HepG2 (cell line): ENCODE measurements at regions not wholly inside any gene's neighbourhood (a gene's known extent, or its start where the extent isn't known, plus 50 kb on each side); places are given as distances from the start of the nearest gene placed in this dataset.

ENCODE experiments used
- AGO1 ChIP-seq: fragments of 200-400 bp; formaldehyde crosslinking; IDR thresholded peaks from 2 replicates; pipeline ENCODE4 v1.6.1; 2017; ENCODE audit warnings: mild to moderate bottlenecking, low read depth, low read length, moderate library complexity; ENCODE audit not compliant: poor library complexity, severe bottlenecking
- ERF ChIP-seq: IDR thresholded peaks from 2 replicates; pipeline ENCODE4 v1.6.1; 2018; ENCODE audit warnings: missing biosample characterization, missing genetic modification reagents
- MAFF ChIP-seq: IDR thresholded peaks from 2 replicates; pipeline ENCODE4 v1.6.1; 2011; ENCODE audit warnings: low read depth, low read length, improper control_type of control experiment
- NR2C2 ChIP-seq: sonication (generic); formaldehyde crosslinking; IDR thresholded peaks from 2 replicates; pipeline ENCODE4 v1.4.0; 2020; ENCODE audit warnings: missing genetic modification reagents, mild to moderate bottlenecking, moderate library complexity, borderline replicate concordance
- TRIM24 ChIP-seq: sonication (generic); formaldehyde crosslinking; IDR thresholded peaks from 2 replicates; pipeline ENCODE4 v1.8.0; 2022; ENCODE audit warnings: mild to moderate bottlenecking, missing genetic modification reagents
- ZFP36L2 ChIP-seq: sonication (generic); formaldehyde crosslinking; IDR thresholded peaks from 2 replicates; pipeline ENCODE4 v1.4.0; 2020; ENCODE audit warnings: missing genetic modification reagents
- ZNF556 ChIP-seq: sonication (generic); formaldehyde crosslinking; IDR thresholded peaks from 2 replicates; pipeline ENCODE4 v1.4.0; 2020; ENCODE audit warnings: mild to moderate bottlenecking, missing genetic modification reagents, borderline replicate concordance
- ZNF557 ChIP-seq: sonication (generic); formaldehyde crosslinking; IDR thresholded peaks from 2 replicates; pipeline ENCODE4 v1.4.0; 2020; ENCODE audit warnings: missing genetic modification reagents
- ZNF850 ChIP-seq: sonication (generic); formaldehyde crosslinking; conservative IDR thresholded peaks from 2 replicates; pipeline ENCODE4 v1.9.0; 2021; ENCODE audit warnings: mild to moderate bottlenecking, missing genetic modification reagents
- TF ChIP-seq, protein P1 (sequence below): IDR thresholded peaks from 2 replicates; pipeline ENCODE4 v1.6.1; 2016; ENCODE audit warnings: low read depth, control low read depth
- TF ChIP-seq, protein P2 (sequence below): sonication (generic); formaldehyde crosslinking; IDR thresholded peaks from 2 replicates; pipeline ENCODE4 v1.4.0; 2020; ENCODE audit warnings: mild to moderate bottlenecking, low read depth, missing genetic modification reagents
- TF ChIP-seq, protein P3 (sequence below), 2 experiments: sonication (generic) in 1 of 2; formaldehyde crosslinking in 1 of 2; IDR thresholded peaks; 2 replicates each; pipeline versions ENCODE4 v1.4.0 to v1.6.1; 2016 to 2020; ENCODE audit warnings: borderline replicate concordance in 1 of 2, low read depth in 1 of 2, mild to moderate bottlenecking in 1 of 2, missing genetic modification reagents in 1 of 2

DNA sequence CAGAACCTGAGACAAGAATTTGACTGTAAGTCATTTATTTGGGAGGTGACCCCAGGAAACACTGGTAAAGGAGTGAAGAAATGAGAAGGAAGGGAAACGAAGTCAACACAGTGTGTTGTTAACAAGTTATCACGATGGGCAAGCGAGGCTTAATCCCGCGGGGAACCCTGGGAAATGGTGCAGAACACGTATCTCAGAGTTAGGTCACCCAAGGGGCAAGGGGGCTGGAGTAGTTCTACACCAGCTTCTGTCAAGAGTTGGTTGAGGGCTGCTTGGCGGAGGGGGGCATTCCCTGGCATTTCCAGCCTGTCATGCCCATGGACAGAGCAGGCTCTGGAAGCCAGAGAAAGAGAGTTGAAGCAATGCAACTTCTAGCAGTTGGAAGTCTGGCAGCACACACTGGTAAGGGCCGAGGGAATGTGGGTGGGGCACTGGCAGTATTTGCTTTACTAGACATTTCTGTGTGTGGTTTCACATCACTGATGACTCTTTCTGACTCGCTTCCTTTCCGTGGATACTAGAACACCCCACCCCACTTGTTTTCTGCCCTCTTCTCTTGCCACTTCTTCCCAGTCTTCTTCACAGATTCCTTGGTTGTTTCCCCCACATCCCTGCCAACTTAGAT, 52.2 kb upstream of the ADGRG2 start (continued):
- TF ChIP-seq AGO1 (no peak), ZFP36L2 (CRISPR knock-in tag) (no peak), ZNF850 (no peak), ZNF556 (CRISPR knock-in tag) (no peak), MAFF (no peak), ZNF557 (CRISPR knock-in tag) (no peak), NR2C2 (CRISPR knock-in tag) (no peak), ERF (no peak), TRIM24 (CRISPR knock-in tag) (no peak)
- TF ChIP-seq, protein P1, sequence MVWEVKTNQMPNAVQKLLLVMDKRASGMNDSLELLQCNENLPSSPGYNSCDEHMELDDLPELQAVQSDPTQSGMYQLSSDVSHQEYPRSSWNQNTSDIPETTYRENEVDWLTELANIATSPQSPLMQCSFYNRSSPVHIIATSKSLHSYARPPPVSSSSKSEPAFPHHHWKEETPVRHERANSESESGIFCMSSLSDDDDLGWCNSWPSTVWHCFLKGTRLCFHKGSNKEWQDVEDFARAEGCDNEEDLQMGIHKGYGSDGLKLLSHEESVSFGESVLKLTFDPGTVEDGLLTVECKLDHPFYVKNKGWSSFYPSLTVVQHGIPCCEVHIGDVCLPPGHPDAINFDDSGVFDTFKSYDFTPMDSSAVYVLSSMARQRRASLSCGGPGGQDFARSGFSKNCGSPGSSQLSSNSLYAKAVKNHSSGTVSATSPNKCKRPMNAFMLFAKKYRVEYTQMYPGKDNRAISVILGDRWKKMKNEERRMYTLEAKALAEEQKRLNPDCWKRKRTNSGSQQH (CRISPR knock-in tag): no peak
- TF ChIP-seq, protein P2, sequence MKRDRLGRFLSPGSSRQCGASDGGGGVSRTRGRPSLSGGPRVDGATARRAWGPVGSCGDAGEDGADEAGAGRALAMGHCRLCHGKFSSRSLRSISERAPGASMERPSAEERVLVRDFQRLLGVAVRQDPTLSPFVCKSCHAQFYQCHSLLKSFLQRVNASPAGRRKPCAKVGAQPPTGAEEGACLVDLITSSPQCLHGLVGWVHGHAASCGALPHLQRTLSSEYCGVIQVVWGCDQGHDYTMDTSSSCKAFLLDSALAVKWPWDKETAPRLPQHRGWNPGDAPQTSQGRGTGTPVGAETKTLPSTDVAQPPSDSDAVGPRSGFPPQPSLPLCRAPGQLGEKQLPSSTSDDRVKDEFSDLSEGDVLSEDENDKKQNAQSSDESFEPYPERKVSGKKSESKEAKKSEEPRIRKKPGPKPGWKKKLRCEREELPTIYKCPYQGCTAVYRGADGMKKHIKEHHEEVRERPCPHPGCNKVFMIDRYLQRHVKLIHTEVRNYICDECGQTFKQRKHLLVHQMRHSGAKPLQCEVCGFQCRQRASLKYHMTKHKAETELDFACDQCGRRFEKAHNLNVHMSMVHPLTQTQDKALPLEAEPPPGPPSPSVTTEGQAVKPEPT (CRISPR knock-in tag): no peak
- TF ChIP-seq, protein P3, sequence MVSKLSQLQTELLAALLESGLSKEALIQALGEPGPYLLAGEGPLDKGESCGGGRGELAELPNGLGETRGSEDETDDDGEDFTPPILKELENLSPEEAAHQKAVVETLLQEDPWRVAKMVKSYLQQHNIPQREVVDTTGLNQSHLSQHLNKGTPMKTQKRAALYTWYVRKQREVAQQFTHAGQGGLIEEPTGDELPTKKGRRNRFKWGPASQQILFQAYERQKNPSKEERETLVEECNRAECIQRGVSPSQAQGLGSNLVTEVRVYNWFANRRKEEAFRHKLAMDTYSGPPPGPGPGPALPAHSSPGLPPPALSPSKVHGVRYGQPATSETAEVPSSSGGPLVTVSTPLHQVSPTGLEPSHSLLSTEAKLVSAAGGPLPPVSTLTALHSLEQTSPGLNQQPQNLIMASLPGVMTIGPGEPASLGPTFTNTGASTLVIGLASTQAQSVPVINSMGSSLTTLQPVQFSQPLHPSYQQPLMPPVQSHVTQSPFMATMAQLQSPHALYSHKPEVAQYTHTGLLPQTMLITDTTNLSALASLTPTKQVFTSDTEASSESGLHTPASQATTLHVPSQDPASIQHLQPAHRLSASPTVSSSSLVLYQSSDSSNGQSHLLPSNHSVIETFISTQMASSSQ (IDR thresholded peaks at IDR 0.05; ENCODE audit: low read depth): no peak
- TF ChIP-seq, protein P3 (CRISPR knock-in tag; IDR thresholded peaks at IDR 0.05; ENCODE audit: borderline replicate concordance): no peak
